Activated CD4-positive, alpha-beta T cell treated with anti-CD3 and anti-CD28 coated beads for 24 hours (primary cell): ENCODE measurements at regions not wholly inside any gene's neighbourhood (a gene's known extent, or its start where the extent isn't known, plus 50 kb on each side); places are given as distances from the start of the nearest gene placed in this dataset.

Source experiments
- DNase-seq, 2 donors: peaks; one replicate each; pipeline ENCODE4 v3.0.0-alpha.2; 2020; ENCODE audit warnings: low read depth in 2 of 2

DNA sequence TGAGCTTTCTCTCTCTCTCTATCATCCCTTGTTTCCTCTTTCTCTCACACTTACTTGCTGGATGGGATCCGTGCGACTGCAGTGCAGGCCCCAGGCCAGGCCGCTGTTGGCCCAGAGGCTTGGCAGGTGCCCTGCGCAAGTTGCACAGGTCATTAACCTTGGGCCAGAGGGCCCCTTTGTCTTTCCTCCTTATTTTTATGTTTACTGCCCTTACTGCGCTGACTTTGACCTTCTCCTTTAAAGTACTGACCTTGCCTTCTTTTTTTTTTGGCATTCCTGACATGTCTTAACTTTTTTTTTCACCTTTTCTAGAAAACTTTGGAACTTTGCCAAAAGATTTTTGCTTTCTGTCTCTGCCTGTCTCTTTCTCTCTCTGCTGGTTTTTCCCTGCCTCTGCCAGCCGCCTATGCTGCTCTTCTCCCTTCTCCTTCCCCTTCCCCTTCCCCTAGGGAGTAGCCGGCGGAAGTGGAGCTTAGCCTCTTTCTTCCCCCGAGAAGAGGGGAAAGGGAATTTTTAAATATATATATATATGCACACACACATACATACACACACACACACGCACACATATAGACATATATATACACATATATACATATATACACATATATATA is 59.6 kb upstream of the CDH4 start:
- no peak for DNase-seq

DNA sequence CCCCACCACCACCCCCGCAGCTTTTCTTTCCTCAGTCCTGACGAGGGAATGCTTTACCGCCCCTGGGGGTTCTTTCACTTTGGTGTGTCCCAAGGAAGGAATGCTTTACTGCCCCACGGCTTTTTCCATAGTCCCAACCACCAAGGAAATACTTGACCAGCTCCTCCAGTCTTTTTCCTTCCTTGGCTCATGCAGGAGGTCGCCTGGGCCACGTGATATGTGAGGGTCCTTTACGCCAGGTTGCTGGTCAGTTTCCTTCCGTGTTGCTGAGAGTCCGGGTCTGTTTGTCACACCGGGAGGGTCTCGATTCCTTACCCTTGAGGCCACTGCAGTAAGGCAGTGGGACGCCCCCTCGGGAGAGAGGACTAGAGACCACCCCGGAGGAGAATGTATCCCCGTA is 58.9 kb upstream of the CDH4 start:
- DNase-seq, result no peak
